ENCODE measurements at regions not wholly inside any gene's neighbourhood (a gene's known extent, or its start where the extent isn't known, plus 50 kb on each side); places are given as distances from the start of the nearest gene placed in this dataset.

DNA sequence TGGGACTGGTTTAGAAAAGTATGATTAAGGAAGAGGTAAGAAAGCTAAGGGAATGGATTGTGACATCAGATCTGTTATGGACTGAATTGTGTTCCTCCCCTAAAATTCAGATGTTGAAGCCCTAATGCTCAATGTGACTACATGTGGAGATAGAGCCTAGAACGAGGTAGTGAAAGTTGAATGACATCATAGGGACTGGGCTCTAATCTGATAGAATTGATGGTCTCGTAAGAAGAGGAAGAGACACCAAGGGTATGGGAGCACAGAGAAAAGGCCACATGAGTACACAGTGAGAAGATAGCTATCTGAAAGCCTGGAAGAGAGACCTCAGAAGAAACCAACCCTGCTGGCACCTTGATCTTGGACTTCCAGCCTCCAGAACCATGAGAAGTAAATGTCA lies 178.3 kb downstream of the TRIB2 start:
- Histone ChIP-seq H3K9ac (ENCODE audit: control insufficient read depth, insufficient read depth, low read length) (no peak overlapping the region), H3K4me2 (ENCODE audit: control insufficient read depth, insufficient read depth) (no peak overlapping the region), H3K79me2 (ENCODE audit: control insufficient read depth, insufficient read depth, low read length) (no peaks in the 10 kb centered on the region), H3K4me3 (no peak overlapping the region), H3K27me3 (replicated peaks in 1 of 2; ENCODE audit: control insufficient read depth in 2 of 2, insufficient read depth in 2 of 2, low read length in 1 of 2) (no peaks in the 10 kb centered on the region), H3K4me1 (ENCODE audit: control insufficient read depth, insufficient read depth, low read length) (no peaks in the 10 kb centered on the region), H4K20me1 (ENCODE audit: control insufficient read depth, insufficient read depth) (no peaks in the 10 kb centered on the region), H3K36me3 (ENCODE audit: control insufficient read depth in 2 of 2, insufficient read depth in 2 of 2, low read length in 1 of 2) (no peaks in the 10 kb centered on the region), H3K9me3 (replicated peaks; ENCODE audit: control insufficient read depth, insufficient read depth, low read length) (no peaks in the 10 kb centered on the region; the same call in 2 of the 3 replicates), H3K27ac (ENCODE audit: control insufficient read depth, insufficient read depth) (no peak overlapping the region), H2AFZ (ENCODE audit: control insufficient read depth, low read depth, low read length) (no peak overlapping the region)
- DNase-seq (ENCODE audit: low read depth, low spot score) (no peak), ATAC-seq (no peak), FAIRE-seq (no peak)
- ChIA-PET CTCF (no interaction called here), POLR2A (no interaction called here), SMC1A (ENCODE audit: uncharacterized antibody, unreplicated experiment) (no interaction called here), RAD21 (ENCODE audit: unreplicated experiment) (no interaction called here)
- 0% methylated on average over 2 of the region's 2 CpGs for WGBS (ENCODE audit: insufficient coverage, insufficient replicate concordance, low lambda C conversion rate, missing lambda C conversion rate)
- intact Hi-C loops (cut with micrococcal nuclease; ENCODE audit: unreplicated experiment): no loop called here
- in situ Hi-C loops (cut with MboI): no loop called here
- BruUV-seq (replicated peaks): no TSS peak
- no peak for TF ChIP-seq ATF7 (IDR thresholded peaks at IDR 0.05; ENCODE audit: low read depth)
- no peak for TF ChIP-seq LARP7 (IDR thresholded peaks at IDR 0.05)

DNA sequence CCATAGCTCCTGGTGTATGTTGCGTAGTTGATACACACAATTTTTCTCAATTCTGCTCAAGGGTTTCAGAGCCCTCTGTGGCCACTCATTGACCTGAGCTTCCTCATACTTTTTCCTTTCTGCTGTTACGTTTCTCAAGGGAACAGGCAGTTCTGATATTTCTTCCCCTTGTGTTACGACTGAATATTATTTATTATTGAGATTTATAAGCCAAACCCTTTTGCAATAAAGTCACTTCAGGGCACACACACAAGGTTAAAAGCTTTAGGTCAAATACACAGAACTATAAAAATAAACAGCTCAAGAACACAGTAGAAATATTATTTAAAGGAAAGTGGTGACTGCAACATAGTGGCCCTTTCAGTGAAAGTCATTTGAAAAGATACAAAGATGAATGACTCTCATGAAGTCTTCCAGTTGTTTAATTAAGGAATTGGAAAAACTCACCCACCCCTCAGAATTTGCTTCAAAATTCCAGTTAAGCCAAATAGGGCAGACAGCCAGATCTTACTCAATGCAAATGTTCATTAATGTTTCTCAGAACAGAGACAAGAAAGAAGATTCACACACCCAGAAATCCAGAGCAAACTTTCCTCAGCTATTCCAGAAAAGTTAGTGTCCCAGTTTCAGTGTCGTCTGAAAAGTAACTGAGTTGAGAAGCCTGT lies 179.7 kb downstream of the TRIB2 start:
- H3K36me3 ChIP-seq (ENCODE audit: control insufficient read depth in 2 of 2, insufficient read depth in 2 of 2, low read length in 1 of 2): no peaks in the 10 kb centered on the region
- H3K27me3 ChIP-seq (replicated peaks in 1 of 2; ENCODE audit: control insufficient read depth in 2 of 2, insufficient read depth in 2 of 2, low read length in 1 of 2): no peaks in the 10 kb centered on the region
- intact Hi-C loops (cut with micrococcal nuclease; ENCODE audit: unreplicated experiment): no loop called here
- ChIA-PET CTCF (interaction anchor here (1.4 kb wide), 1 partner anchor 35 kb away, joined by 6 read pairs; no protein-coding TSS in a partner anchor), SMC1A (ENCODE audit: uncharacterized antibody, unreplicated experiment) (no interaction called here), POLR2A (no interaction called here), RAD21 (ENCODE audit: unreplicated experiment) (no interaction called here)
- H3K4me1 ChIP-seq (ENCODE audit: control insufficient read depth, insufficient read depth, low read length): no peaks in the 10 kb centered on the region
- no peak for FAIRE-seq
- no peak overlapping the region for H2AFZ ChIP-seq (ENCODE audit: control insufficient read depth, low read depth, low read length)
- no peak for DNase-seq (ENCODE audit: low read depth, low spot score)
- BruUV-seq (replicated peaks): no TSS peak
- H3K27ac ChIP-seq (ENCODE audit: control insufficient read depth, insufficient read depth): no peak overlapping the region
- no peak overlapping the region for H3K4me2 ChIP-seq (ENCODE audit: control insufficient read depth, insufficient read depth)
- no peak overlapping the region for H3K9ac ChIP-seq (ENCODE audit: control insufficient read depth, insufficient read depth, low read length)
- no peaks in the 10 kb centered on the region for H4K20me1 ChIP-seq (ENCODE audit: control insufficient read depth, insufficient read depth)
- H3K4me3 ChIP-seq: no peak overlapping the region
- no peaks in the 10 kb centered on the region for H3K79me2 ChIP-seq (ENCODE audit: control insufficient read depth, insufficient read depth, low read length)
- TF ChIP-seq HDGF (IDR thresholded peaks at IDR 0.05) (no peak), ZBTB40 (IDR thresholded peaks at IDR 0.05; ENCODE audit: borderline replicate concordance) (no peak), RAD51 (IDR thresholded peaks at IDR 0.05) (no peak), FOXK2 (IDR thresholded peaks at IDR 0.05) (no peak), CEBPZ (IDR thresholded peaks at IDR 0.05; ENCODE audit: low read depth, low read length) (no peak), DPF2 (IDR thresholded peaks at IDR 0.05) (no peak)
- WGBS (ENCODE audit: insufficient coverage, insufficient replicate concordance, low lambda C conversion rate, missing lambda C conversion rate): 29% methylated on average over 4 of the region's 4 CpGs
- in situ Hi-C loops (cut with MboI): no loop called here
- ATAC-seq: no peak
- no peaks in the 10 kb centered on the region; the same call in 2 of the 3 replicates for H3K9me3 ChIP-seq (replicated peaks; ENCODE audit: control insufficient read depth, insufficient read depth, low read length)
